H9 (cell line): ENCODE measurements at regions not wholly inside any gene's neighbourhood (a gene's known extent, or its start where the extent isn't known, plus 50 kb on each side); places are given as distances from the start of the nearest gene placed in this dataset.

Experiments
- DNase-seq: peaks from one replicate; pipeline ENCODE4 v3.0.0-alpha.2; 2017
- H2AFZ ChIP-seq: one replicate; pipeline ENCODE4 v1.6.1; 2013; ENCODE audit warnings: mild to moderate bottlenecking, low read length, control low read depth, moderate library complexity
- H2AK5ac ChIP-seq: 2 replicates; pipeline ENCODE4 v1.6.1; 2013; ENCODE audit warnings: low read length, control low read depth, mixed read lengths; ENCODE audit not compliant: insufficient read length
- H2BK120ac ChIP-seq: one replicate; pipeline ENCODE4 v1.6.1; 2013; ENCODE audit warnings: low read depth, mild to moderate bottlenecking, low read length, control low read depth, inconsistent platforms; ENCODE audit not compliant: poor library complexity, severe bottlenecking
- H2BK12ac ChIP-seq: 2 replicates; pipeline ENCODE4 v1.6.1; 2013; ENCODE audit warnings: low read length, control low read depth, mixed read lengths, low read depth; ENCODE audit not compliant: insufficient read length
- H2BK15ac ChIP-seq: 2 replicates; pipeline ENCODE4 v1.6.1; 2013; ENCODE audit warnings: low read depth, low read length, control low read depth
- H2BK20ac ChIP-seq: one replicate; pipeline ENCODE4 v1.6.1; 2013; ENCODE audit warnings: low read depth, mild to moderate bottlenecking, low read length, control low read depth, inconsistent platforms; ENCODE audit not compliant: poor library complexity, severe bottlenecking
- H2BK5ac ChIP-seq: 2 replicates; pipeline ENCODE4 v1.6.1; 2013; ENCODE audit warnings: low read length, control low read depth, mixed read lengths; ENCODE audit not compliant: insufficient read length
- H3K14ac ChIP-seq: 2 replicates; pipeline ENCODE4 v1.6.1; 2013; ENCODE audit warnings: low read length, control low read depth; ENCODE audit not compliant: insufficient read depth
- H3K18ac ChIP-seq: 2 replicates; pipeline ENCODE4 v1.6.1; 2013; ENCODE audit warnings: low read depth, mild to moderate bottlenecking, mixed read lengths, low read length, control low read depth; ENCODE audit not compliant: insufficient read length
- H3K23ac ChIP-seq: 2 replicates; pipeline ENCODE4 v1.6.1; 2013; ENCODE audit warnings: low read length, control low read depth, mixed read lengths, low read depth; ENCODE audit not compliant: insufficient read length
- H3K23me2 ChIP-seq: 2 replicates; pipeline ENCODE4 v1.6.1; 2013; ENCODE audit warnings: low read depth, mild to moderate bottlenecking, mixed read lengths, low read length, control low read depth; ENCODE audit not compliant: insufficient read length, poor library complexity, severe bottlenecking
- H3K27ac ChIP-seq: 2 replicates; pipeline ENCODE4 v1.5.1; 2013; ENCODE audit warnings: low read length, control low read depth, mixed read lengths, low read depth; ENCODE audit not compliant: insufficient read length
- H3K27me3 ChIP-seq: 2 replicates; pipeline ENCODE4 v1.6.1; 2013; ENCODE audit warnings: low read length, control low read depth, inconsistent platforms; ENCODE audit not compliant: insufficient read depth
- H3K4ac ChIP-seq: 2 replicates; pipeline ENCODE4 v1.6.1; 2013; ENCODE audit warnings: low read depth, mild to moderate bottlenecking, control low read depth, inconsistent platforms, low read length, moderate library complexity
- H3K4me1 ChIP-seq: 2 replicates; pipeline ENCODE4 v1.6.1; 2013; ENCODE audit warnings: low read length, control low read depth, inconsistent platforms; ENCODE audit not compliant: insufficient read depth
- H3K4me2 ChIP-seq: 2 replicates; pipeline ENCODE4 v1.6.1; 2013; ENCODE audit warnings: low read length, control low read depth, mixed read lengths; ENCODE audit not compliant: insufficient read length, insufficient read depth
- H3K56ac ChIP-seq: 2 replicates; pipeline ENCODE4 v1.6.1; 2013; ENCODE audit warnings: low read depth, mild to moderate bottlenecking, mixed read lengths, low read length, control low read depth; ENCODE audit not compliant: insufficient read length
- H3K79me1 ChIP-seq: 2 replicates; pipeline ENCODE4 v1.6.1; 2013; ENCODE audit warnings: low read depth, mild to moderate bottlenecking, moderate library complexity, low read length, control low read depth, inconsistent platforms; ENCODE audit not compliant: insufficient read depth, poor library complexity, severe bottlenecking
- H3K79me2 ChIP-seq: 2 replicates; pipeline ENCODE4 v1.6.1; 2013; ENCODE audit warnings: low read length, control low read depth, inconsistent platforms; ENCODE audit not compliant: insufficient read depth
- H3K9ac ChIP-seq: 2 replicates; pipeline ENCODE4 v1.6.1; 2013; ENCODE audit warnings: low read length, control low read depth, mixed read lengths; ENCODE audit not compliant: insufficient read length; ENCODE audit errors: extremely low read depth
- H3K9me3 ChIP-seq: one replicate; pipeline ENCODE4 v1.6.1; 2013; ENCODE audit warnings: low read depth, low read length, inconsistent platforms; ENCODE audit not compliant: control insufficient read depth
- H3T11ph ChIP-seq: one replicate; pipeline ENCODE4 v1.6.1; 2013; ENCODE audit warnings: mild to moderate bottlenecking, low read length, control low read depth, inconsistent platforms
- H4K20me1 ChIP-seq: one replicate; pipeline ENCODE4 v1.6.1; 2013; ENCODE audit not compliant: control insufficient read depth, insufficient read length, insufficient read depth
- H4K5ac ChIP-seq: 2 replicates; pipeline ENCODE4 v1.6.1; 2013; ENCODE audit warnings: low read depth, mild to moderate bottlenecking, mixed read lengths, low read length, control low read depth; ENCODE audit not compliant: insufficient read length
- H4K8ac ChIP-seq: replicated peaks from 2 replicates; pipeline ENCODE4 v1.6.1; 2013; ENCODE audit warnings: low read length, control low read depth, mixed read lengths, low read depth; ENCODE audit not compliant: insufficient read length
- H4K91ac ChIP-seq: 2 replicates; pipeline ENCODE4 v1.6.1; 2013; ENCODE audit warnings: low read depth, mild to moderate bottlenecking, moderate library complexity, mixed read lengths, low read length, control low read depth; ENCODE audit not compliant: insufficient read length
- H3K27ac Mint-ChIP-seq, 3 experiments: 2 replicates in 2 of 3; 3 replicates in 1 of 3; pipeline ENCODE4 v1.8.0; 2020 to 2021; ENCODE audit warnings: mixed read lengths in 3 of 3, mild to moderate bottlenecking in 1 of 3, moderate library complexity in 1 of 3
- H3K27me3 Mint-ChIP-seq: 2 replicates; pipeline ENCODE4 v1.8.0; 2021; ENCODE audit warnings: low read depth, mild to moderate bottlenecking, moderate library complexity, mixed read lengths
- H3K36me3 Mint-ChIP-seq, 3 experiments: 2 replicates in 2 of 3; 3 replicates in 1 of 3; pipeline ENCODE4 v1.8.0; 2020 to 2021; ENCODE audit warnings: low read depth in 3 of 3, mixed read lengths in 3 of 3; ENCODE audit not compliant: insufficient read depth in 1 of 3
- H3K4me1 Mint-ChIP-seq, 2 experiments: 2 replicates each; pipeline ENCODE4 v1.8.0; 2020; ENCODE audit warnings: mixed read lengths in 2 of 2
- H3K4me3 Mint-ChIP-seq, 2 experiments: 2 replicates in 1 of 2; 3 replicates in 1 of 2; pipeline ENCODE4 v1.8.0; 2020 to 2021; ENCODE audit warnings: mild to moderate bottlenecking in 2 of 2, mixed read lengths in 2 of 2, moderate library complexity in 1 of 2
- H3K9me3 Mint-ChIP-seq, 2 experiments: 2 replicates in 1 of 2; 3 replicates in 1 of 2; pipeline ENCODE4 v1.8.0; 2020; ENCODE audit warnings: mild to moderate bottlenecking in 2 of 2, mixed read lengths in 2 of 2, moderate library complexity in 1 of 2
- WGBS: extraction: QIAGEN DNeasy Blood & Tissue Kit; methylation state at CpG from one replicate; pipeline ENCODE4 v1.1.7; 2013; ENCODE audit warnings: missing lambda C conversion rate, low lambda C conversion rate, mixed read lengths; ENCODE audit not compliant: insufficient read length; ENCODE audit errors: extremely low coverage; 5-methylcytosine and 5-hydroxymethylcytosine counted together
- TF ChIP-seq, protein P1 (sequence below): fragments of 200-600 bp; sonication (generic); conservative IDR thresholded peaks from 3 replicates; pipeline ENCODE4 v1.8.0; 2021; ENCODE audit warnings: antibody characterized with exemption, mild to moderate bottlenecking

DNA sequence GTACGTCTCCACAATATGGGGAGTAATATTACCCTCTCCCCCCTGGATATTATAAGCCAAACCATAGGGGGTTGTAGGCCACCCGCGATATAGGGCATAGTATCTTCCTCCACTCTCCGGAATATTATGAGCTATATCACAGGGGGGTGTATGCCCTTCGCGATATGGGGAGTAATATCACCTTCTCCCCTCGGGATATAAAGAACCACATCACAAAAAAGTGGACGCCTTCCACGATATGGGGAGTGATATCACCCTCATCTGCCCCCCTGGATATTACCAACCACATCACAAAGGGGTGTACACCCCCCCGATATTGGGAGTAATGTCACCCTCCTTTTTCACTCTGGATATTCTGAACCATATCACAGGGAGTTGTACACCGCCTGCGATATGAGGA, 65.5 kb upstream of the CEACAM21 start:
- no peak overlapping the region for H3K4me3 Mint-ChIP-seq
- no peak overlapping the region for H3K27ac ChIP-seq

More for the DNA sequence above, 65.5 kb upstream of the CEACAM21 start:
- H3T11ph ChIP-seq, result no peak overlapping the region
- no peak overlapping the region for H3K9ac ChIP-seq
- H2AK5ac ChIP-seq, result no peak overlapping the region
- no CpG with 5 or more reads among the region's 12 CpGs for WGBS
- no peaks in the 10 kb centered on the region for H3K27me3 ChIP-seq
- no peak for DNase-seq
- no peak overlapping the region for H2BK120ac ChIP-seq
- no peak overlapping the region for H2BK20ac ChIP-seq
- H3K18ac ChIP-seq, result no peak overlapping the region
- no peak overlapping the region for H4K5ac ChIP-seq
- no peaks in the 10 kb centered on the region for H3K79me2 ChIP-seq
- H3K4me2 ChIP-seq, result no peak overlapping the region
- no peak overlapping the region for H2BK15ac ChIP-seq
- H2AFZ ChIP-seq, result no peak overlapping the region
- H4K91ac ChIP-seq, result no peak overlapping the region
- no peaks in the 10 kb centered on the region for H3K79me1 ChIP-seq
- no peaks in the 10 kb centered on the region for H4K20me1 ChIP-seq
- no peak overlapping the region for H2BK5ac ChIP-seq
- Mint-ChIP-seq H3K4me1 (no peaks in the 10 kb centered on the region), H3K27me3 (no peaks in the 10 kb centered on the region; the same call in 1 of the 2 replicates), H3K27ac (no peak overlapping the region), H3K36me3 (peaks cover 0 to 16% (median 0%) of the 10 kb centered on the region in 3 experiments; a peak in 2 of 7 replicates), H3K9me3 (peaks cover 69 to 80% of the 10 kb centered on the region in 2 experiments)
- H3K14ac ChIP-seq, result no peak overlapping the region
- no peak overlapping the region for H3K4ac ChIP-seq
- no peaks in the 10 kb centered on the region for H3K23me2 ChIP-seq
- H3K56ac ChIP-seq, result no peak overlapping the region
- TF ChIP-seq, protein P1, sequence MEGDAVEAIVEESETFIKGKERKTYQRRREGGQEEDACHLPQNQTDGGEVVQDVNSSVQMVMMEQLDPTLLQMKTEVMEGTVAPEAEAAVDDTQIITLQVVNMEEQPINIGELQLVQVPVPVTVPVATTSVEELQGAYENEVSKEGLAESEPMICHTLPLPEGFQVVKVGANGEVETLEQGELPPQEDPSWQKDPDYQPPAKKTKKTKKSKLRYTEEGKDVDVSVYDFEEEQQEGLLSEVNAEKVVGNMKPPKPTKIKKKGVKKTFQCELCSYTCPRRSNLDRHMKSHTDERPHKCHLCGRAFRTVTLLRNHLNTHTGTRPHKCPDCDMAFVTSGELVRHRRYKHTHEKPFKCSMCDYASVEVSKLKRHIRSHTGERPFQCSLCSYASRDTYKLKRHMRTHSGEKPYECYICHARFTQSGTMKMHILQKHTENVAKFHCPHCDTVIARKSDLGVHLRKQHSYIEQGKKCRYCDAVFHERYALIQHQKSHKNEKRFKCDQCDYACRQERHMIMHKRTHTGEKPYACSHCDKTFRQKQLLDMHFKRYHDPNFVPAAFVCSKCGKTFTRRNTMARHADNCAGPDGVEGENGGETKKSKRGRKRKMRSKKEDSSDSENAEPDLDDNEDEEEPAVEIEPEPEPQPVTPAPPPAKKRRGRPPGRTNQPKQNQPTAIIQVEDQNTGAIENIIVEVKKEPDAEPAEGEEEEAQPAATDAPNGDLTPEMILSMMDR, result no peak
- H4K8ac ChIP-seq, result no peak overlapping the region
- peaks cover 5% of the 10 kb centered on the region for H3K9me3 ChIP-seq
- H3K23ac ChIP-seq, result no peak overlapping the region
- H2BK12ac ChIP-seq, result no peak overlapping the region
- H3K4me1 ChIP-seq, result no peaks in the 10 kb centered on the region
